Kidney tubule cell (primary cell): ENCODE measurements at regions not wholly inside any gene's neighbourhood (a gene's known extent, or its start where the extent isn't known, plus 50 kb on each side); places are given as distances from the start of the nearest gene placed in this dataset.
"Not testable (repeated sequence)": the region's sequence is repeated elsewhere in the genome, so short reads cannot be mapped to it uniquely, and the experiment has no call there.

Experiments
- DNase-seq: peaks from one replicate; pipeline ENCODE4 v3.0.0-alpha.2; 2018; ENCODE audit warnings: low spot score

GRCh38 chr20:29687438-29687837 lies 1570.0 kb upstream of the DEFB115 start:
- no peak for DNase-seq

GRCh38 chr20:29689411-29690225 lies 1567.8 kb upstream of the DEFB115 start:
- no peak for DNase-seq

DNA sequence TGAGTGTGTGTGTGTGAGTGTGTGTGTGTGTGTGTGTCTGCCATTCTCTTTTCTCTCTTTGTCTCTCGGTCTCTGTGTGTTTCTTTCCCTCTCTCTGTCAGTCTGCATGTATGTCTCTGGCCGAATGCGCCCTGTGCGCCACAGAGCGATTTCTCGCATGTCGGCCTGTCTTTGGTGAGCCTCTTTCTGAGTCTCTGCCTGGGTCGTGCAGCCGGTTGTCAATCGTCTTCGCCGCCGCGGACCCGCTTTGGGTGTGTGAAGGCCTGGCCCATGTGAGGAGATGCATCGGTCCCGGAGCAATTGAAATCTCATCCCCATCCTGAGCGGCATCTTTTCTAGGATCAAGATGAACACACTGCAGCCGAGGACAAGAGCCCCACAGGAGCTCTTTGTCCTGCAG lies 1567.2 kb upstream of the DEFB115 start:
- DNase-seq, result no peak

DNA sequence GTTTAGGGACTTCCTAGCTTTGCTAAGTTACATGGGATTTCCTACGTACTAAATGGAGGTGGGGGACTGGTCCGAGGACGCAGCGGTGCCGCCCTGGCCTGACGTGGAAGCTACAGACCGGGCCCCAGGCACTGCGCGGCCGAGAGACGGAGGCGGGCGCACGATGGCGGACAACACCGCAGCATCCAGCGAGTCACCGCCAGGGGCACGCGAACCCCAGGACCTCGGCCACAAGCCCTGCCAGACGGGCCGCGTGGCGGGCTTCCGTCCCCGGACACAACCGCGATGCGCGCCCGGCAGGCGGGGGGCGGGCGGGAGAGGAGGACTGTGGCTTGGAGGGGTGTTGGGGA lies 1516.9 kb upstream of the DEFB115 start:
- no peak for DNase-seq

DNA sequence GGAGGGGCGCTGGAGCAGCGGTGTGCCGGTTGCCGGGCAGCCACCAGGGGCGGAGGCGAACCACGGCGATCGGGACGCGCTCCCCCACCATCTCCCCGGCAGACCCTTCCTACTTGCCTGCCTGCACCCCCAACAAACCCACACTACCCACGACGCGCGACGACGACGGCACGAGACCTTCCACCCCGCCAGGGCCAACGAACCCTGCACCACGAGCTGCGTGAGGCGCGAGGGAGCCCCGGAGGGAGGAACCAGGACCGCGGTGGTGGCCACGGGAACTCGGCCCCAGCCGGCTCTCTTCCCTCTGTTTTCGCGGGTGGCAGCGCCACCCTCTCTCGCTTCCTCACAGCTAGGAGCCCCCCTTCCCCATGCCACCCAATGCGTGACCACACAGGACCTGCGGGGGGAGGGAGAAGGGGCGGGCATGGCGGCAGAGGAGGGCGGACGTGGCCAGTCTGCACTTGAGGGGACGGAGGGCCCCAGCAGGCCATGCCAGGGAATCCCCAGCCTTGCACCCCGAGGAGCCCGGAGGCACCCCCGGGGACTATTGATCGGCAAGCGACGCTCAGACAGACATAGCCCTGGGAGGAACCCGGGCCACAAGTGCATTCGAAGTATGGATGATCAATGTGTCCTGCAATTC lies 1516.4 kb upstream of the DEFB115 start:
- no peak for DNase-seq

- DNase-seq, result no peak
Measured at GRCh38 chr20:29741594-29741893, 1515.9 kb upstream of the DEFB115 start.

GRCh38 chr20:29741894-29742698 lies 1515.4 kb upstream of the DEFB115 start:
- no peak for DNase-seq

- no peak for DNase-seq
Measured at GRCh38 chr20:29742699-29743100, 1514.8 kb upstream of the DEFB115 start.

DNA sequence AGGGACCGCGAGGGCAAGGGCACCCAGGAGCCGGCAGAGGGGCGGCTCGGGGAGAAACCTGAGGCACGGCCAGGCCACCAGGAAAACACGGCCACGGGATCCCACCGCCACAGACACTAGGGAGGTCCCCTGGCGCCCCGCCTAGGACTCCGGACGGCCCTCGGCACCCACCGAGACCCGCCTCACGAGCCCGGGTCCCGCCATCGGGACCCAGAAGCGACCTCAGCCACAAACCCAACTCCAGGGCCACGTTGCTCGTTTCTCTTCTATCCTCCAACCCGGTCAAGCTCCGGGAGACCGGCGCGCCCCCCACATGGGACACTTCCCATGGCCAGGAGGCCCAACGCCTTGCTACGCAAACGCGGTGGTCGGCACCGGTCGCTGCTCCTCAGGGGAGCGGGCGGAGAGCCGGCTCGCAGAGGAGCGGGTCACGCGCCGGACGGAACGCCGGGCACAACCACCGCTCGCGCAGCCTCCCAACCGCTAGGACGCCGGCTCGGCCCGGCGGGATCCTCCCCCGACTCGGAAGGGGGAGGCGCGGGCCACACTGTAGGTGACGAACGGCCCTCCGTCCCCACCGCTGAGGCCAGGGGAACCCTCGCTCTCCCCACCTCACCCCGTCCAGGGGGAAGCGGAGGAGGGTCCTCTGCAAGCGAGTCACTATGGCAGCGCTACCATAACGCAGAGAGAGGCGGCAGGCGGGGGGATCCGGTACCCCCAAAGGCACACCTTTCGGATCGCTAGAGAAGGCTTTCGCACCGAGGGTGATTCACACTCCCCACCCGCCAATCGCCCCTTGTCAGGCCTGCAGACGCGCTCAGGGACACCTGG lies 1514.1 kb upstream of the DEFB115 start:
- no peak for DNase-seq

- no peak for DNase-seq
Measured at GRCh38 chr20:29744071-29744470, 1513.4 kb upstream of the DEFB115 start.

DNA sequence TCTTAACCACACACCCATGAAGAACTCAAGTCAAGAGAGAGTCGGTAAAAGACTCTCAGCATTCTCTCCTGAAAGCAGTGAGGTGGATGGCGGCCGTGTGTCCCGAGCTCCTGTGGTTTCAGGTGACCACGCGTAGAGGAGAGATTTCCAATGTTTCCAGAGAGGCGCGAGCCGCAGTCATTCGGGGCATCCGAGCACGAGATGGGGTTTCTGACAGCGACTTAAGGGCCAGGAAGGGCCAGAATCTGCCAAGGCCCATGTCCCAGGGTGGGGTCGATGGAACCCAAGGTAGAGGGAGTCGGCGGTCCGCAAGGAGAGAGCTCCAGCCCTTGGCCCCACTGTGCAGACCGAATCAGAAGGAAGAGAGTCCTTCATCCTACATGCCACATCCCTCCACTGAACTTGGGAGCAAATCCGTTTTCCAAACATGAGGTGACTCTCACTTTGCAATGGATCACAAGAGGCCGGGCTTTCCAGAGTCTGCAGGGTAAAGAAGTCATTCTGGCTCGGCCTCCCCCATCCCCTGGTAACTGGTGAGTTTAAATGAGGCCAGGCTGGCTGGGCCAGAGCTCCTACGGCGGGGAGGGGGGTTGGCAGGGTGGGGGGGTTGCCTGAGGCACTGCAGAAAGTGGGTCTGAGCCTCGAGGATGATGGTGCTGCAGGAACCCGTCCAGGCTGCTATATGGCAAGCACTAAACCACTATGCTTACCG lies 1511.8 kb upstream of the DEFB115 start:
- DNase-seq, result not testable (repeated sequence)

DNA sequence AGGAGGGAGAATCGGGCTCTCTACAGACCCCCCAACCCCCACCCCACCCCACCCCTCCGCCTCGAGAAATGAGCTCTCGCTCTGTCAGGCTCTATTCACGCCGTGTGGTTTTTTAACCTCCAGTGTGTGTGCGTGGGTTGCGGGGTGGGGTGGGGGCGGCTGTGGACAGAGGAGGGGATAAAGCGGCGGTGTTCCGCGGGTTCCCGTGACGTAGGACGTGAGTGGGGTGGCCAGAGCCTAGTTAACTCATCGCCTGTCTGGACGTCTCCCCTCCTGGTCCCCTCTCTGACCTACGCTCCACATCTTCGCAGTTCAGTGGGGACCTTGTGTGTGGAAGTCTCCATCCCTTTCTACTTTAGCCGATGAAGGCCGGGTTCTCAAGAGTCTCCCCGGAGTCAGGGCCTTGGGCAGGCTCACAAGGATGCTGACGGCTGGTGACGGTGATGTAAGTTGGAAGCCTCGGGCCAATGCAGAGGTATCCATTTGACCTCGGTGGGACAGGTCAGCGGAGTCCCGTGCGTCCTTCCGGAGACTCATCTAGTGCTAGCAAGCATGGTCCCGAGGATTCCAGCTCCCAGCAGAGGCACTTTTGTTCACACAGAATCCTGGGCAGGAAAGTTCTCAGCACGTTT lies 1507.1 kb upstream of the DEFB115 start:
- DNase-seq, result no peak

DNA sequence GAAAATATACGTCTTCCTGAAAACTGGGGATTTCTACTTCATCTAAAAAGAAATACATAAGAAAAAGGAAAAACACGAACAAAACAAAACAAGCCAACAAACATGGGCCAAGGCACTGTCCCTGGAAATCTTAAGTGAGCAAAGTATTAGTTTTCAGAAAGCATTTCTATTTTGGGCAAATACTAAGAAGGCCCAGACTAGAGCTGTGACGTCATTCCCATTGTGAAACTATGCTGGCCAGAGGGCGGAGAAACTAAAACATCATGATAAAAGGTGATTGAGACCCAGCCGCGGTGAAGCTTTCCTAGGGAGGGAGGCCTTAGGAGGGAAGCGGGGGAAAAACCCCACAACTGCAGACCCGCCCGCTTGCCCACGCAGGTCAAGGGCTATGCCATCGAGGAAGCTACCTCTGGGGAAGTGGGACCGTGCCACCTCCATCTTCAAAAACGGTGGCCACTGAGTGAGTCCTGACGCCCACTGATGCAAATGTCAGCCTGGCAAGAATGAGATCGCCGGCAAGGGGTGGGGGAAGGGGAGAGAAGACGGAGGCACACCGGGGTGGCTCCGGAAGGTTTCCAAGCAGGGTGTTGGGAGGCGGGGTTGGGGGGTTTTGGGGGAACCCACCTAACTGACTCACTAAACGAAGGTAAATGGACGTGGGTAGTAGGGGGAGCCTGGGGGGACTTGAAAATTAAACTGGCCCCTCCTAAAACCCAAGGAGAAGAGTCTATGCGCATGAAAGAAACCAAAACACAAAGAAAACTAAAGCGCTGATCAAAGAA lies 1504.6 kb upstream of the DEFB115 start:
- not testable (repeated sequence) for DNase-seq

DNA sequence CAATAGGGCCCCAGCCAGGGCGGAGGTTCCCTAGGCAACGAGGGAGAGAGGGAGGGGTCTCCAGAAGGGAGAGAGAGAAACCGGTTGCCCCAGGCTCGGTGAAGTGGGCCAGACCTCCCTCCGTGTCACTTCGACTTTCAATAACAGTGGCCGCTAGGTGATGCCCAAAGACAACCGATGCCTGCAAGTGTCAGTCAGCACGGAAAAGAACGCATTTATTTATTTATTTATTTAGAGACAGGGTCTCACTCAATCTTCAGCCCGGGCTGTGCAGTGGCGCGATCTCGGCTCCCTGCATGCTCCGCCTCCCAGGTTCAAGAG lies 1504.1 kb upstream of the DEFB115 start:
- DNase-seq, result not testable (repeated sequence)

- DNase-seq, result not testable (repeated sequence)
Measured at GRCh38 chr20:29753879-29754278, 1503.6 kb upstream of the DEFB115 start.

- DNase-seq, result not testable (repeated sequence)
Measured at GRCh38 chr20:29755854-29756498, 1501.5 kb upstream of the DEFB115 start.

DNA sequence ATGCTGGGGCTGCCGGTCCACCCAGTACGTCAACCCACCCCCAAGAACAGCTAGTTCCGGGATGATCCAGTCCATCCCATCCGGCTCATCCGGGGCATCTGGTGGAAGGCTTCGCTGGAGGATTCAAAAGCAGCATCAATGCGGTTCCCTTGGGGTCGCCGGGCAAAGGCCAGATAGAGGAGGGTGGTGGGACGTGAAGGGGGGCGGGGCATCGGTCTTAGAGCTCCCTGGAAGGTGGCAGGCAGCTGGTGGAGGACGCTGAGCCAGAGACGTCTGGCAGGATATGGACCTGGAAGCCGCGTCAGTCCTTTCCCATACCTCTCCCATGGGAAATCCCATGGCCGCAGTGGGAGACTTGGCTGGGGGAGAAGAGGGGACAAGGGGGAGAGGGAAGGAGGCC lies 1500.8 kb upstream of the DEFB115 start:
- DNase-seq, result no peak

- not testable (repeated sequence) for DNase-seq
Measured at GRCh38 chr20:29761621-29762385, 1495.7 kb upstream of the DEFB115 start.

DNA sequence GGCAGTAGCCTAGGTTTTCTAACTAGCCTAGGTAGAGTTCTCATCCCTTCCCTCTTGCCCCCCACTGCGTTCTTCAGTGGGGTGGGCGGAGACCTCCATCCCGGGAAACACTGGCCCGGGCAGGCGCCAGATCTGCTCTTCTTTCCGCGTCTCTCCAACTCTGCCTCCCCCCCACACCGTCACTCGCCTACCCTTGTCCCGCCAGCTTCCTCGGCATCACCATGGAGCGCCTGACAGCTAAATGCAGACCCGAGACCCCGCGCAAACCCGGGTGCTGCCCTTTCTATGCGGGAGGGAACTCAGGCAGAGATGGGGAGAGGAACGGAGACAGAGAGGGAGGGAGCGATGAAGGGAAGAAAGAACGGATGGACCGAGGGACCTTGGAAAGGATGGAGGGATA lies 1494.8 kb upstream of the DEFB115 start:
- DNase-seq, result no peak
